ENCODE measurements at regions not wholly inside any gene's neighbourhood (a gene's known extent, or its start where the extent isn't known, plus 50 kb on each side); places are given as distances from the start of the nearest gene placed in this dataset.

- no peak overlapping the region for H3K27ac ChIP-seq
- TF ChIP-seq CTCF (IDR thresholded peaks at IDR 0.05): no peak
- no peaks in the 10 kb centered on the region for H3K9me3 ChIP-seq
- intact Hi-C loops (cut with DNase I; ENCODE audit: low total_unique reads): no loop called here
- H3K4me1 ChIP-seq: peaks cover 0 to 12% (median 6%) of the 10 kb centered on the region in 4 donors
- peaks cover 0 to 36% of the 10 kb centered on the region in 2 donors for H3K27me3 ChIP-seq
- H3K4me3 ChIP-seq: no peak overlapping the region
- no peak for DNase-seq
- H3K36me3 ChIP-seq: no peaks in the 10 kb centered on the region
These were observed 147.5 kb upstream of the C14orf180 start for GRCh38 chr14:104431929-104432541.

GRCh38 chr14:104432611-104433231 lies 146.8 kb upstream of the C14orf180 start:
- Histone ChIP-seq H3K9me3 (no peaks in the 10 kb centered on the region), H3K27me3 (peaks cover 0 to 30% of the 10 kb centered on the region in 2 donors), H3K27ac (no peak overlapping the region), H3K36me3 (no peaks in the 10 kb centered on the region), H3K4me1 (peaks cover 0 to 13% (median 6%) of the 10 kb centered on the region in 4 donors), H3K4me3 (no peak overlapping the region)
- TF ChIP-seq CTCF (IDR thresholded peaks at IDR 0.05): no peak
- intact Hi-C loops (cut with DNase I; ENCODE audit: low total_unique reads): no loop called here
- DNase-seq: peak in 1 of 2 donors; percentile 61

GRCh38 chr14:104433401-104434213 lies 146.0 kb upstream of the C14orf180 start:
- Histone ChIP-seq H3K4me3 (no peak overlapping the region), H3K36me3 (no peaks in the 10 kb centered on the region), H3K27me3 (peaks cover 0 to 25% of the 10 kb centered on the region in 2 donors), H3K27ac (no peak overlapping the region), H3K9me3 (no peaks in the 10 kb centered on the region), H3K4me1 (peaks cover 0 to 13% (median 6%) of the 10 kb centered on the region in 4 donors)
- peak in 1 of 2 donors; percentile 62 for DNase-seq
- no peak for TF ChIP-seq CTCF (IDR thresholded peaks at IDR 0.05)
- intact Hi-C loops (cut with DNase I; ENCODE audit: low total_unique reads): no loop called here

GRCh38 chr14:104434214-104435076 lies 145.1 kb upstream of the C14orf180 start:
- H3K9me3 ChIP-seq: peaks cover 0 to 3% (median 0%) of the 10 kb centered on the region in 3 donors
- H3K27ac ChIP-seq: no peak overlapping the region
- H3K36me3 ChIP-seq: no peaks in the 10 kb centered on the region
- no peak for DNase-seq
- no peak for TF ChIP-seq CTCF (IDR thresholded peaks at IDR 0.05)
- peaks cover 0 to 13% (median 6%) of the 10 kb centered on the region in 4 donors for H3K4me1 ChIP-seq
- intact Hi-C loops (cut with DNase I; ENCODE audit: low total_unique reads): no loop called here
- peaks cover 0 to 17% of the 10 kb centered on the region in 2 donors for H3K27me3 ChIP-seq
- H3K4me3 ChIP-seq: no peak overlapping the region

All from tibial artery (tissue), 4 donors.